Smooth muscle cell (in vitro differentiated cells): ENCODE measurements at regions not wholly inside any gene's neighbourhood (a gene's known extent, or its start where the extent isn't known, plus 50 kb on each side); places are given as distances from the start of the nearest gene placed in this dataset.

Experiments
- DNase-seq: peaks from one replicate; lab custom pipeline; 2025; ENCODE audit not compliant: unreplicated experiment; lab: John Stamatoyannopoulos, UW
- H2AFZ ChIP-seq: fragments of 200-600 bp; sonication (generic); 2 replicates; pipeline ENCODE4 v1.6.0; 2016; ENCODE audit warnings: antibody characterized with exemption, low read depth, mild to moderate bottlenecking
- H3F3A ChIP-seq: fragments of 200-600 bp; sonication (generic); 2 replicates; pipeline ENCODE4 v1.6.0; 2017; ENCODE audit warnings: antibody characterized with exemption, low read depth
- H3K27ac ChIP-seq: fragments of 200-600 bp; sonication (generic); 2 replicates; pipeline ENCODE4 v1.5.1; 2016; ENCODE audit warnings: low read depth, mild to moderate bottlenecking
- H3K27me3 ChIP-seq: fragments of 200-600 bp; sonication (generic); 2 replicates; pipeline ENCODE4 v1.6.1; 2016; ENCODE audit warnings: low read depth, mild to moderate bottlenecking
- H3K36me3 ChIP-seq: fragments of 200-600 bp; sonication (generic); 2 replicates; pipeline ENCODE4 v1.5.1; 2016; ENCODE audit warnings: low read depth
- H3K4me1 ChIP-seq: fragments of 200-600 bp; sonication (generic); 2 replicates; pipeline ENCODE4 v1.5.1; 2016; ENCODE audit warnings: low read depth
- H3K4me2 ChIP-seq: fragments of 200-600 bp; sonication (generic); 2 replicates; pipeline ENCODE4 v1.6.0; 2016; ENCODE audit warnings: mild to moderate bottlenecking
- H3K4me3 ChIP-seq: fragments of 200-600 bp; sonication (generic); 2 replicates; pipeline ENCODE4 v1.5.1; 2016; ENCODE audit warnings: mild to moderate bottlenecking
- H3K79me2 ChIP-seq: fragments of 200-600 bp; sonication (generic); 2 replicates; pipeline ENCODE4 v1.6.0; 2016; ENCODE audit warnings: low read depth, mild to moderate bottlenecking
- H3K9ac ChIP-seq: fragments of 200-600 bp; sonication (generic); 2 replicates; pipeline ENCODE4 v1.6.0; 2016; ENCODE audit warnings: low read depth
- H3K9me3 ChIP-seq: fragments of 200-600 bp; sonication (generic); replicated peaks from 2 replicates; pipeline ENCODE4 v1.5.1; 2016; ENCODE audit warnings: low read depth
- H4K20me1 ChIP-seq: fragments of 200-600 bp; sonication (generic); 2 replicates; pipeline ENCODE4 v1.6.0; 2016; ENCODE audit warnings: low read depth
- CTCF ChIP-seq: fragments of 200-600 bp; sonication (generic); IDR thresholded peaks from 2 replicates; pipeline ENCODE4 v1.5.1; 2017; ENCODE audit warnings: borderline replicate concordance, mild to moderate bottlenecking, antibody characterized with exemption; ENCODE audit not compliant: insufficient read depth, poor library complexity, severe bottlenecking
- WGBS: methylation state at CpG from one replicate; pipeline ENCODE4 v1.1.7; 2016; ENCODE audit warnings: low lambda C conversion rate; 5-methylcytosine and 5-hydroxymethylcytosine counted together

GRCh38 chr18:43642727-43643330 is 365.5 kb upstream of the SYT4 start:
- no peaks in the 10 kb centered on the region for H3K36me3 ChIP-seq
- H3F3A ChIP-seq: no peaks in the 10 kb centered on the region
- no peaks in the 10 kb centered on the region for H3K9me3 ChIP-seq

GRCh38 chr18:43648002-43648401 is 370.7 kb upstream of the SYT4 start:
- no peaks in the 10 kb centered on the region for H3K9me3 ChIP-seq
- no peak overlapping the region for H2AFZ ChIP-seq
- H3K4me2 ChIP-seq: no peak overlapping the region
- no peaks in the 10 kb centered on the region for H3K27me3 ChIP-seq
- no peaks in the 10 kb centered on the region for H3K36me3 ChIP-seq
- H4K20me1 ChIP-seq: no peaks in the 10 kb centered on the region
- no peaks in the 10 kb centered on the region for H3K4me1 ChIP-seq
- H3K4me3 ChIP-seq: no peak overlapping the region
- no peak for DNase-seq
- TF ChIP-seq CTCF: no peak
- H3K79me2 ChIP-seq: no peaks in the 10 kb centered on the region
- 96% methylated on average over 2 of the region's 2 CpGs for WGBS
- no peaks in the 10 kb centered on the region for H3F3A ChIP-seq
- no peak overlapping the region for H3K9ac ChIP-seq
- no peak overlapping the region for H3K27ac ChIP-seq

More at GRCh38 chr18:43642727-43643330, 365.5 kb upstream of the SYT4 start:
- Histone ChIP-seq H4K20me1 (no peaks in the 10 kb centered on the region), H3K27ac (no peak overlapping the region), H3K4me3 (no peak overlapping the region), H3K79me2 (no peaks in the 10 kb centered on the region), H3K9ac (no peak overlapping the region), H2AFZ (no peak overlapping the region), H3K27me3 (no peaks in the 10 kb centered on the region), H3K4me2 (no peak overlapping the region), H3K4me1 (no peaks in the 10 kb centered on the region)
- TF ChIP-seq CTCF: no peak
- DNase-seq: no peak
- WGBS: 89% methylated on average over 4 of the region's 4 CpGs

DNA sequence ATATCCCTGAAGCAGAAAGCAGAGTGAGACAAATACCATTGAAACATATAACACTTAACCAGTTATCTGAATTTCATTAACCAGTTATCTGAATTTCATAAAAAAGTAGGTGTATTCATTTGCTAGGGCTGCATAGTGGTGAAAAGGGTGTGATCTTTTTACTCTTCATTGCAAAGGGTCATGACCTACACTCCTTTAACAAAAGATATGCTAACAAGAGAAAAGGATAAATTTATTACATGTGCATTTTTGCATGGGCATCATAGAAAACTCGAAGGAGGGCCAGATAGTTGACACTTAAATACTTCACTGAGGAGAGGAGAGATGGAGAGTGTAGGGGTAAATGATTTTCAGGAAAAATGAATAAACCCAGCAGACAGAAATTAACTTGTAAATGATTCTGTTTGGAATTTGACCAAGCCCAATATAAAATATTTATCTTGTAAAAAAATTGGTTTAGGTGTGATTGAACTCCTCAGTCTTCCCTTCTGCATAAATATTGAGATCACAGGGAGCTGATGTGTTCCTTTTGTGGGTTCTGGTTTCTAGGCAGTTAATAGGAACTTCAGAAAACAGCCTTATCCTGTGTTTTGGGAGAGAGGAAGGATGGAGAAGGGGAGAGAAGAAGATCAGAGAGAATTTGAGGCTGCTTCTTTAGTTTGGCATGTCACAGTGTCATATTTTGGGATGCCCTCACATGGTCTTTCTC is 372.5 kb upstream of the SYT4 start:
- WGBS: 87% methylated on average over 1 of the region's 1 CpG
- Histone ChIP-seq H3K9me3 (no peaks in the 10 kb centered on the region), H2AFZ (no peak overlapping the region), H3K27me3 (no peaks in the 10 kb centered on the region), H3K4me3 (no peak overlapping the region), H4K20me1 (no peaks in the 10 kb centered on the region), H3K27ac (no peak overlapping the region), H3K79me2 (no peaks in the 10 kb centered on the region), H3K9ac (no peak overlapping the region), H3F3A (no peaks in the 10 kb centered on the region), H3K36me3 (no peaks in the 10 kb centered on the region), H3K4me1 (no peaks in the 10 kb centered on the region), H3K4me2 (no peak overlapping the region)
- no peak for TF ChIP-seq CTCF
- DNase-seq: no peak

GRCh38 chr18:43650426-43650825 is 373.1 kb upstream of the SYT4 start:
- Histone ChIP-seq H3K9ac (no peak overlapping the region), H3K4me1 (no peaks in the 10 kb centered on the region), H3K79me2 (no peaks in the 10 kb centered on the region), H3K4me2 (no peak overlapping the region), H3K9me3 (no peaks in the 10 kb centered on the region), H3K4me3 (no peak overlapping the region), H2AFZ (no peak overlapping the region), H3K36me3 (no peaks in the 10 kb centered on the region), H4K20me1 (no peaks in the 10 kb centered on the region), H3F3A (no peaks in the 10 kb centered on the region), H3K27ac (no peak overlapping the region), H3K27me3 (no peaks in the 10 kb centered on the region)
- no peak for DNase-seq
- 0% methylated on average over 2 of the region's 2 CpGs for WGBS
- TF ChIP-seq CTCF: no peak
